ENCODE measurements at regions not wholly inside any gene's neighbourhood (a gene's known extent, or its start where the extent isn't known, plus 50 kb on each side); places are given as distances from the start of the nearest gene placed in this dataset.

- TF ChIP-seq TCF7L2 (IDR thresholded peaks at IDR 0.05; ENCODE audit: low read depth, low read length), result no peak
- no peak for TF ChIP-seq POLR2AphosphoS5 (IDR thresholded peaks at IDR 0.05; ENCODE audit: low read depth, low read length)
- TF ChIP-seq, protein P1, sequence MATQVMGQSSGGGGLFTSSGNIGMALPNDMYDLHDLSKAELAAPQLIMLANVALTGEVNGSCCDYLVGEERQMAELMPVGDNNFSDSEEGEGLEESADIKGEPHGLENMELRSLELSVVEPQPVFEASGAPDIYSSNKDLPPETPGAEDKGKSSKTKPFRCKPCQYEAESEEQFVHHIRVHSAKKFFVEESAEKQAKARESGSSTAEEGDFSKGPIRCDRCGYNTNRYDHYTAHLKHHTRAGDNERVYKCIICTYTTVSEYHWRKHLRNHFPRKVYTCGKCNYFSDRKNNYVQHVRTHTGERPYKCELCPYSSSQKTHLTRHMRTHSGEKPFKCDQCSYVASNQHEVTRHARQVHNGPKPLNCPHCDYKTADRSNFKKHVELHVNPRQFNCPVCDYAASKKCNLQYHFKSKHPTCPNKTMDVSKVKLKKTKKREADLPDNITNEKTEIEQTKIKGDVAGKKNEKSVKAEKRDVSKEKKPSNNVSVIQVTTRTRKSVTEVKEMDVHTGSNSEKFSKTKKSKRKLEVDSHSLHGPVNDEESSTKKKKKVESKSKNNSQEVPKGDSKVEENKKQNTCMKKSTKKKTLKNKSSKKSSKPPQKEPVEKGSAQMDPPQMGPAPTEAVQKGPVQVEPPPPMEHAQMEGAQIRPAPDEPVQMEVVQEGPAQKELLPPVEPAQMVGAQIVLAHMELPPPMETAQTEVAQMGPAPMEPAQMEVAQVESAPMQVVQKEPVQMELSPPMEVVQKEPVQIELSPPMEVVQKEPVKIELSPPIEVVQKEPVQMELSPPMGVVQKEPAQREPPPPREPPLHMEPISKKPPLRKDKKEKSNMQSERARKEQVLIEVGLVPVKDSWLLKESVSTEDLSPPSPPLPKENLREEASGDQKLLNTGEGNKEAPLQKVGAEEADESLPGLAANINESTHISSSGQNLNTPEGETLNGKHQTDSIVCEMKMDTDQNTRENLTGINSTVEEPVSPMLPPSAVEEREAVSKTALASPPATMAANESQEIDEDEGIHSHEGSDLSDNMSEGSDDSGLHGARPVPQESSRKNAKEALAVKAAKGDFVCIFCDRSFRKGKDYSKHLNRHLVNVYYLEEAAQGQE (IDR thresholded peaks at IDR 0.05; ENCODE audit: insufficient read depth in 1 of 2, low read depth in 2 of 2, low read length in 1 of 2), result no peak
- TF ChIP-seq SIN3A (IDR thresholded peaks at IDR 0.05; ENCODE audit: borderline replicate concordance, insufficient read depth, low read depth, low read length), result no peak
- no peak for TF ChIP-seq CTCF (IDR thresholded peaks at IDR 0.05)
- Histone ChIP-seq H3K4me1 (ENCODE audit: control insufficient read depth, insufficient read depth, low read length) (no peaks in the 10 kb centered on the region), H3K9me3 (ENCODE audit: control insufficient read depth, insufficient read depth, low read depth, low read length) (no peaks in the 10 kb centered on the region), H3K4me3 (ENCODE audit: low read depth in 2 of 2, low read length in 2 of 2) (no peak overlapping the region), H3K27me3 (ENCODE audit: control insufficient read depth, insufficient read depth, low read length) (no peaks in the 10 kb centered on the region), H3K27ac (ENCODE audit: low read length) (no peak overlapping the region), H3K36me3 (ENCODE audit: control insufficient read depth, insufficient read depth, low read length) (no peaks in the 10 kb centered on the region)
- no peak for DNase-seq (ENCODE audit: low read depth, low spot score)
- intact Hi-C loops (cut with micrococcal nuclease; ENCODE audit: unreplicated experiment) (no loop called here), in situ Hi-C loops (cut with HindIII; ENCODE audit: low pct_unique_long_range_greater_than_20kb, low sequenced_read_pairs) (no loop called here)
- POLR2A ChIA-PET, result no interaction called here
- ATAC-seq, result no peak
- CTCF ChIA-PET, result no interaction called here
- no TSS peak for BruUV-seq (replicated peaks)
Measured at GRCh38 chr3:40766396-40766795, 241.6 kb downstream of the ZNF621 start.

GRCh38 chr3:40768046-40768445 is 243.3 kb downstream of the ZNF621 start:
- TF ChIP-seq POLR2AphosphoS5 (IDR thresholded peaks at IDR 0.05; ENCODE audit: low read depth, low read length) (no peak), CTCF (IDR thresholded peaks at IDR 0.05) (no peak), SIN3A (IDR thresholded peaks at IDR 0.05; ENCODE audit: borderline replicate concordance, insufficient read depth, low read depth, low read length) (no peak), TCF7L2 (IDR thresholded peaks at IDR 0.05; ENCODE audit: low read depth, low read length) (no peak)
- TF ChIP-seq, protein P1 (IDR thresholded peaks at IDR 0.05; ENCODE audit: insufficient read depth in 1 of 2, low read depth in 2 of 2, low read length in 1 of 2), result no peak

More at GRCh38 chr3:40768046-40768445, 243.3 kb downstream of the ZNF621 start:
- H3K4me1 ChIP-seq (ENCODE audit: control insufficient read depth, insufficient read depth, low read length), result no peaks in the 10 kb centered on the region
- H3K36me3 ChIP-seq (ENCODE audit: control insufficient read depth, insufficient read depth, low read length), result no peaks in the 10 kb centered on the region
- POLR2A ChIA-PET, result no interaction called here
- H3K9me3 ChIP-seq (ENCODE audit: control insufficient read depth, insufficient read depth, low read depth, low read length), result no peaks in the 10 kb centered on the region
- H3K27ac ChIP-seq (ENCODE audit: low read length), result no peak overlapping the region
- no peaks in the 10 kb centered on the region for H3K27me3 ChIP-seq (ENCODE audit: control insufficient read depth, insufficient read depth, low read length)
- DNase-seq (ENCODE audit: low read depth, low spot score) (no peak), ATAC-seq (no peak)
- BruUV-seq (replicated peaks), result no TSS peak
- in situ Hi-C loops (cut with HindIII; ENCODE audit: low pct_unique_long_range_greater_than_20kb, low sequenced_read_pairs) (no loop called here), intact Hi-C loops (cut with micrococcal nuclease; ENCODE audit: unreplicated experiment) (no loop called here)
- H3K4me3 ChIP-seq (ENCODE audit: low read depth in 2 of 2, low read length in 2 of 2), result no peak overlapping the region
- CTCF ChIA-PET, result no interaction called here
